ENCODE measurements at regions not wholly inside any gene's neighbourhood (a gene's known extent, or its start where the extent isn't known, plus 50 kb on each side); places are given as distances from the start of the nearest gene placed in this dataset.

DNA sequence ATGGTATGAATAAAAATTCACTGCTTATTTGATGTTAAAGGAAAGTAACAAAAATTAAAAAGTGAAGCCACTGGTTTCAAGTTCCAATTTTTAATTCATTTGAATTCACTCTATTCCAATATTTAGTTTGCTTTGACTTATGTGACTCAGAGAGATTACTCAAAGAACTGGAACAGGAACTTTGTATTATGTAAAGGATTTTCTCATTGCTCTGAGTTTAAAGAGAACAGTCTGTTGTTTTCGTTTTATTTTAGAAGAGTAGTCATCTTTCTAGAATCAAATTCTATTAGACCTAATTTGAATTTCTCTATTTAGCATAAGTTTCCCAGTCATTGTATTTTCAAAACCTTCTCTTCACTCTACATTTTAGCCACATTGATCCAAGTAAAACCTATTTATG is 300.1 kb upstream of the SLC8A1 start:
- Histone ChIP-seq H3K9me3 (ENCODE audit: control insufficient read depth, insufficient read depth, low read length) (no peaks in the 10 kb centered on the region), H3K9ac (ENCODE audit: low read depth, low read length) (no peak overlapping the region), H3K4me1 (ENCODE audit: insufficient read depth, low read length) (no peaks in the 10 kb centered on the region), H3K36me3 (ENCODE audit: insufficient read depth, low read length) (no peaks in the 10 kb centered on the region)

DNA sequence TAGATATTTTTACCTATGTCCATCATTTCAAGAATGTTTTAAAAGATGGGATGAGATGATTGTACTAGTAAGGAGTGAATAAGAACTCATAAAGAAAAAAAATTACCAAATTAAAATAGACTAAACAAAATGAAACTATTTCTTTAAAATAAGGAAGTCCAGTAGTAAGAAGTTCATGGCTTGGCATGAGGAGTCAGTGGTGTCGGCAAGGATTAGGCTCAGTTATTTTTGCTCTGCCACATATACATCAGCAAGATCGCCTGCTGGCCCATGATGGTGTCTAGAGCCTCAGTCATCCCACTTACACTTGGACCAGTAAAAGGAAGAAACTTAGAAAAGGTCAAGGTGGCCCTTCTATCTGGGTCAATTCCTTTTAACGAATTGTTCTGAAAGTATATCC is 300.9 kb upstream of the SLC8A1 start:
- Histone ChIP-seq H3K9ac (ENCODE audit: low read depth, low read length) (no peak overlapping the region), H3K36me3 (ENCODE audit: insufficient read depth, low read length) (no peaks in the 10 kb centered on the region), H3K9me3 (ENCODE audit: control insufficient read depth, insufficient read depth, low read length) (no peaks in the 10 kb centered on the region), H3K4me1 (ENCODE audit: insufficient read depth, low read length) (no peaks in the 10 kb centered on the region)

- Histone ChIP-seq H3K9ac (ENCODE audit: low read depth, low read length) (no peak overlapping the region), H3K4me1 (ENCODE audit: insufficient read depth, low read length) (no peaks in the 10 kb centered on the region), H3K9me3 (ENCODE audit: control insufficient read depth, insufficient read depth, low read length) (no peaks in the 10 kb centered on the region), H3K36me3 (ENCODE audit: insufficient read depth, low read length) (no peaks in the 10 kb centered on the region)
These were observed 303.0 kb upstream of the SLC8A1 start for GRCh38 chr2:40754912-40755311.

GRCh38 chr2:40758401-40759155 is 306.7 kb upstream of the SLC8A1 start:
- Histone ChIP-seq H3K9ac (ENCODE audit: low read depth, low read length) (no peak overlapping the region), H3K4me1 (ENCODE audit: insufficient read depth, low read length) (no peaks in the 10 kb centered on the region), H3K36me3 (ENCODE audit: insufficient read depth, low read length) (no peaks in the 10 kb centered on the region), H3K9me3 (ENCODE audit: control insufficient read depth, insufficient read depth, low read length) (no peaks in the 10 kb centered on the region)

GRCh38 chr2:40760071-40760666 is 308.3 kb upstream of the SLC8A1 start:
- no peaks in the 10 kb centered on the region for H3K9me3 ChIP-seq (ENCODE audit: control insufficient read depth, insufficient read depth, low read length)
- no peak overlapping the region for H3K9ac ChIP-seq (ENCODE audit: low read depth, low read length)
- no peaks in the 10 kb centered on the region for H3K4me1 ChIP-seq (ENCODE audit: insufficient read depth, low read length)
- no peaks in the 10 kb centered on the region for H3K36me3 ChIP-seq (ENCODE audit: insufficient read depth, low read length)

- no peak overlapping the region for H3K9ac ChIP-seq (ENCODE audit: low read depth, low read length)
- H3K4me1 ChIP-seq (ENCODE audit: insufficient read depth, low read length): no peaks in the 10 kb centered on the region; the same call in 1 of the 2 replicates
- no peaks in the 10 kb centered on the region for H3K36me3 ChIP-seq (ENCODE audit: insufficient read depth, low read length)
- H3K9me3 ChIP-seq (ENCODE audit: control insufficient read depth, insufficient read depth, low read length): no peaks in the 10 kb centered on the region
These were observed 321.4 kb upstream of the SLC8A1 start for GRCh38 chr2:40773291-40773690.

DNA sequence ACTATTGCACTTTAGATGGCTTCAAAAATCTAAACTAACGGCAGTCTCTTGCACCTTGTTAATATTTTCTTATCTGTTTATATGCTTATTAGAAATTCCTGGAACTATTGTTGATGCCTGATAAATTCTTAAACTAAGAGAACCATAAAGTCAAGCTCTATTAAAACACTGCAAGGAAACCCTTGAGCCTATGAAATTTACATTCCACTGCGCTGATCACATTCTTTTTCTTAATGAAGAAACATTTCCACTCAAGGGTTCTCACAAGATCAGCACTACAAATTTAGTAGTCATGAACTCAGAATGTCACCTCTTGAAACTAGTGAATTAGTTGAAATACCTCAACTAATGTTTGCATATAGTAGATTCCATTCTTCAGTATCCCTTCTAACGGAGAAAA is 331.8 kb upstream of the SLC8A1 start:
- no peaks in the 10 kb centered on the region for H3K36me3 ChIP-seq (ENCODE audit: insufficient read depth, low read length)
- no peaks in the 10 kb centered on the region for H3K9me3 ChIP-seq (ENCODE audit: control insufficient read depth, insufficient read depth, low read length)
- H3K9ac ChIP-seq (ENCODE audit: low read depth, low read length): no peak overlapping the region
- H3K4me1 ChIP-seq (ENCODE audit: insufficient read depth, low read length): no peaks in the 10 kb centered on the region; the same call in 1 of the 2 replicates

DNA sequence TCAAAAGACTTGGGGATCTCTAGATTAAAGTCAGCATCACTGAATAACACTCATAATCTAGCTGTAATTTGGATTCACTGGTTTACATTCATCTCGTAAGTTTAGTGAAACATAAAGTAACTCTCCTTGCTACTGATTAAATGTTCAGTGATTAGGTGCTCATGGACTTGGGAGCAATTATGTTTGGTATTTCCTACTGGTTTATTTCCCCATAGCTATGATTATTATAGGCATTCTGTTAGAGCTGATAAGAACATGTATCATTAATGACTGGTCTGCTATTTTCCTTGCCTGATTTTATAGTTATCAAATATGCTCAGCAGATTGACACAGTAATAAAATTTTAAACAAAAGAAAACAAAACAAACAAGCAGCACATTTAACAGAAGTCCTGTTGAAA is 334.7 kb upstream of the SLC8A1 start:
- Histone ChIP-seq H3K9me3 (ENCODE audit: control insufficient read depth, insufficient read depth, low read length) (no peaks in the 10 kb centered on the region), H3K36me3 (ENCODE audit: insufficient read depth, low read length) (no peaks in the 10 kb centered on the region), H3K9ac (ENCODE audit: low read depth, low read length) (no peak overlapping the region), H3K4me1 (ENCODE audit: insufficient read depth, low read length) (no peaks in the 10 kb centered on the region; the same call in 1 of the 2 replicates)

DNA sequence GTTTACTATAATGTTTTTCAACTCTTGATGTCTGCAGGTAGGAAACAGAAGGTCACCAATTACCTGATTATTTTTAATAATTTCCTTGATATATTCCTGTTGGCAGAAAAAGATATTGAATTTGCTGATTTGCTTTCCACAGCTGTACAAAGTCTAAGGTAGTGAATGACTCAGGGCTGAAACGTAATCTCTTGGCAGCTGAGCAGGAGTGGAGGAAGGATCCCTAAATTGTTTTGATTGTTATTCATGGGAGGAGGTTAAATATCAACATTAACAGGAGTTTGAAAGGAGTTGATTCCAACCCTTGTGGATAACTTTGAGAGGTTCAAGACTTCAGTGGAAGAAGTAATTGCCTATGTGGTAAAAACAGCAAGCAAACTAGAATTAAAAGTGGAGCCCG is 345.2 kb upstream of the SLC8A1 start:
- peaks cover 5% of the 10 kb centered on the region; the same call in 1 of the 2 replicates for H3K4me1 ChIP-seq (ENCODE audit: insufficient read depth, low read length)
- no peak overlapping the region for H3K9ac ChIP-seq (ENCODE audit: low read depth, low read length)
- H3K36me3 ChIP-seq (ENCODE audit: insufficient read depth, low read length): no peaks in the 10 kb centered on the region
- H3K9me3 ChIP-seq (ENCODE audit: control insufficient read depth, insufficient read depth, low read length): no peaks in the 10 kb centered on the region

- Histone ChIP-seq H3K4me1 (ENCODE audit: insufficient read depth, low read length) (no peaks in the 10 kb centered on the region), H3K36me3 (ENCODE audit: insufficient read depth, low read length) (no peaks in the 10 kb centered on the region), H3K9me3 (ENCODE audit: control insufficient read depth, insufficient read depth, low read length) (no peaks in the 10 kb centered on the region), H3K9ac (ENCODE audit: low read depth, low read length) (no peak overlapping the region)
These were observed 352.0 kb upstream of the SLC8A1 start for GRCh38 chr2:40803900-40804299.

GRCh38 chr2:40809156-40809555 is 357.3 kb upstream of the SLC8A1 start:
- Histone ChIP-seq H3K9me3 (ENCODE audit: control insufficient read depth, insufficient read depth, low read length) (no peaks in the 10 kb centered on the region), H3K36me3 (ENCODE audit: insufficient read depth, low read length) (no peaks in the 10 kb centered on the region), H3K9ac (ENCODE audit: low read depth, low read length) (no peak overlapping the region), H3K4me1 (ENCODE audit: insufficient read depth, low read length) (peaks cover 3% of the 10 kb centered on the region; the same call in 1 of the 2 replicates)

DNA sequence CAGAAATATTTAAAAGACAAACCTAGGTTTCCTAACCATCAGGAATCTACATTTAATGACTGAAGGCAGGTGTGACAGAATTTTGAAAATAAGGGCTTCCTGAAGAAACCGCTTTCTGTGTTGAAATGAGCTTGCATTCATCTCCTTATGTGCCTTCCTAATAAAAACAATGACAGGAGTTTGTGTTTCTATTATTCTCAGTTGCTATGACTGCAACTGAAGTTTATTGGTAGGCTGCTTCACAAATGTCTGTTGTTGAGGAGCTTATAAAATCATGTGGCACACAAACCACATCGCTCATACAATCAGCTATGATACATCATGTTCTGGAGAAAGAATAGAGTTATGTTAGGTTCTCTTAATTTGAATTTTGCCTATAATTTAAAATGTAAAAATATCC is 362.7 kb upstream of the SLC8A1 start:
- Histone ChIP-seq H3K9me3 (ENCODE audit: control insufficient read depth, insufficient read depth, low read length) (no peaks in the 10 kb centered on the region), H3K9ac (ENCODE audit: low read depth, low read length) (no peak overlapping the region), H3K36me3 (ENCODE audit: insufficient read depth, low read length) (no peaks in the 10 kb centered on the region), H3K4me1 (ENCODE audit: insufficient read depth, low read length) (peaks cover 3% of the 10 kb centered on the region; the same call in 1 of the 2 replicates)

DNA sequence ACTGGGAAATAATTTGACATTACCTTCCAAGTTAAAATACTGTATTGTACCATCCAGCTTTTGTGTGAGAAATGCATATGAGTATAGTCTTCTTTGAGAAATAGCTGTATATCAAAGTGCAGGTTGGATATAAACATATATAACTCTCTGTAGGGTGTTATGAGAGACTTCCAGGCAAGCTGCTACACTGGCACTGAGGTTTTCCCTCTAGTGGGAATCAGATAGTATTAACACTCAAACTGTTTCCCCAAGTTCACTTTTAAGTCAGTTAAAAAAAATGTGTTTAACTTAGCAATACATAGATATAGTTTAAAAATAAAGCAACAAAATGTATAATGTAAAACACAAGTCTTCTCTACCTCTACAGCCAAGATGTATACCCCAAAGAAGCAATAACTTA is 368.4 kb upstream of the SLC8A1 start:
- Histone ChIP-seq H3K36me3 (ENCODE audit: insufficient read depth, low read length) (no peaks in the 10 kb centered on the region), H3K9ac (ENCODE audit: low read depth, low read length) (no peak overlapping the region), H3K9me3 (ENCODE audit: control insufficient read depth, insufficient read depth, low read length) (no peaks in the 10 kb centered on the region), H3K4me1 (ENCODE audit: insufficient read depth, low read length) (no peaks in the 10 kb centered on the region)

DNA sequence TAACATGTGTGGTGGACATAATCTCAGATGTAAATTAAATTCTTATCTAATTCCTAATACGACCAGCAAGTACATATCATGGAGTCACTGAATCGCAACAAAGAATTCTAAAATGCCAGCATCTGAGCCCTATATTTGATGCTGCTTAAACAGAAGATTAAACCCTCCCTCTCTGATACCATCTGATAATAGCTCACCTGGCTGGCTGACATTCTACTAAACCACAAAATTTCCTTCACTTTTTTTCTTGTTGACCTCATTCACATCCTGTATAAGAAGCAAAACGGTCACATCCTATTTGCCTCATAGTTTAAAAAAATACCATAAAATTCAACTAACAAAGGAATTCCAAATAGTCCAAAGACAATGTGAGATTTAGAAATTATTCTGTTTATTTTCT is 371.6 kb upstream of the SLC8A1 start:
- Histone ChIP-seq H3K36me3 (ENCODE audit: insufficient read depth, low read length) (no peaks in the 10 kb centered on the region), H3K9me3 (ENCODE audit: control insufficient read depth, insufficient read depth, low read length) (no peaks in the 10 kb centered on the region), H3K4me1 (ENCODE audit: insufficient read depth, low read length) (no peaks in the 10 kb centered on the region), H3K9ac (ENCODE audit: low read depth, low read length) (no peak overlapping the region)

- H3K36me3 ChIP-seq (ENCODE audit: insufficient read depth, low read length): no peaks in the 10 kb centered on the region
- H3K9me3 ChIP-seq (ENCODE audit: control insufficient read depth, insufficient read depth, low read length): no peaks in the 10 kb centered on the region
- H3K4me1 ChIP-seq (ENCODE audit: insufficient read depth, low read length): no peaks in the 10 kb centered on the region
- H3K9ac ChIP-seq (ENCODE audit: low read depth, low read length): no peak overlapping the region
These were observed 372.4 kb upstream of the SLC8A1 start for GRCh38 chr2:40824278-40824677.

Data from ES-I3 (cell line).